Keratinocyte (primary cell): ENCODE measurements at regions not wholly inside any gene's neighbourhood (a gene's known extent, or its start where the extent isn't known, plus 50 kb on each side); places are given as distances from the start of the nearest gene placed in this dataset.
A peak's percentile ranks its signal among the peaks of the same experiment; 100 is the strongest.
"Not testable (repeated sequence)": the region's sequence is repeated elsewhere in the genome, so short reads cannot be mapped to it uniquely, and the experiment has no call there.

Experiments
- DNase-seq: peaks from one replicate; pipeline ENCODE4 v3.0.0-alpha.2; 2011; ENCODE audit warnings: low read depth, missing footprints, low spot score
- FAIRE-seq: peaks from 2 replicates; lab custom pipeline; 2011; peaks lifted over from hg19 to GRCh38; lab: Jason Lieb, UNC
- H2AFZ ChIP-seq: 2 replicates; pipeline ENCODE4 v1.6.0; 2012; ENCODE audit warnings: low read length, control low read depth, inconsistent platforms; ENCODE audit not compliant: control insufficient read depth
- H3K27ac ChIP-seq: 2 replicates; pipeline ENCODE4 v1.5.1; 2011; ENCODE audit warnings: low read length; ENCODE audit not compliant: control insufficient read depth, insufficient read depth
- H3K27me3 ChIP-seq: 3 replicates; pipeline ENCODE4 v1.6.0; 2011; ENCODE audit warnings: low read length; ENCODE audit not compliant: control insufficient read depth, insufficient read depth; ENCODE audit errors: extremely low read depth
- H3K36me3 ChIP-seq, 2 experiments: 2 replicates in 1 of 2; 3 replicates in 1 of 2; pipeline ENCODE4 v1.5.1; 2011; ENCODE audit warnings: low read length in 2 of 2, mild to moderate bottlenecking in 1 of 2; ENCODE audit not compliant: control insufficient read depth in 2 of 2, insufficient read depth in 2 of 2; ENCODE audit errors: extremely low read depth in 1 of 2
- H3K4me1 ChIP-seq: 3 replicates; pipeline ENCODE4 v1.5.1; 2011; ENCODE audit warnings: low read length; ENCODE audit not compliant: control insufficient read depth, insufficient read depth; ENCODE audit errors: extremely low read depth
- H3K4me2 ChIP-seq: 3 replicates; pipeline ENCODE4 v1.6.0; 2011; ENCODE audit warnings: low read depth, low read length; ENCODE audit not compliant: control insufficient read depth, insufficient read depth; ENCODE audit errors: extremely low read depth
- H3K4me3 ChIP-seq, 3 experiments: fragments of 200-600 bp in 1 of 3; sonication (generic) in 1 of 3; 2 replicates in 2 of 3; 3 replicates in 1 of 3; pipeline ENCODE4 v1.5.1; 2011 to 2016; ENCODE audit warnings: low read length in 3 of 3, mild to moderate bottlenecking in 3 of 3, control low read depth in 2 of 3, inconsistent platforms in 1 of 3, low read depth in 1 of 3, mixed read lengths in 1 of 3, mixed run types in 1 of 3, moderate library complexity in 1 of 3; ENCODE audit not compliant: control insufficient read depth in 2 of 3, insufficient read depth in 2 of 3; ENCODE audit errors: extremely low read depth in 1 of 3
- H3K79me2 ChIP-seq: 2 replicates; pipeline ENCODE4 v1.6.0; 2012; ENCODE audit warnings: low read length; ENCODE audit not compliant: control insufficient read depth, insufficient read depth
- H3K9ac ChIP-seq: 3 replicates; pipeline ENCODE4 v1.6.0; 2011; ENCODE audit warnings: low read length; ENCODE audit not compliant: control insufficient read depth, insufficient read depth; ENCODE audit errors: extremely low read depth
- H3K9me1 ChIP-seq: 3 replicates; pipeline ENCODE4 v1.6.0; 2011; ENCODE audit warnings: low read length; ENCODE audit not compliant: control insufficient read depth, insufficient read depth; ENCODE audit errors: extremely low read depth
- H3K9me3 ChIP-seq: 2 replicates; pipeline ENCODE4 v1.5.1; 2012; ENCODE audit warnings: low read depth, low read length; ENCODE audit not compliant: control insufficient read depth
- H4K20me1 ChIP-seq: 3 replicates; pipeline ENCODE4 v1.6.0; 2011; ENCODE audit warnings: low read length; ENCODE audit not compliant: control insufficient read depth, insufficient read depth; ENCODE audit errors: extremely low read depth
- EZH2 ChIP-seq: IDR thresholded peaks from one replicate; pipeline ENCODE4 v1.6.1; 2012; ENCODE audit warnings: inconsistent platforms, mild to moderate bottlenecking, low read length, moderate library complexity
- dilution Hi-C: fragments of 300-500 bp; cut with MboI; formaldehyde crosslinking; loops from one replicate; pipeline ENCODE4 v1.7.0; 2020; ENCODE audit warnings: low sequenced_read_pairs; ENCODE audit not compliant: extremely low pct_ligation_motif_present
- TF ChIP-seq, protein P1 (sequence below), 3 experiments: IDR thresholded peaks in 1 of 3; conservative IDR thresholded peaks in 1 of 3; optimal IDR thresholded peaks in 1 of 3; 2 replicates in 2 of 3; 3 replicates in 1 of 3; pipeline versions ENCODE3 to v1.5.1; 2011; ENCODE audit warnings: low read length in 3 of 3, mild to moderate bottlenecking in 3 of 3, moderate library complexity in 2 of 3, control low read depth in 1 of 3, inconsistent platforms in 1 of 3; ENCODE audit not compliant: insufficient read depth in 2 of 3; ENCODE audit errors: extremely low read depth in 1 of 3

- no peaks in the 10 kb centered on the region for H4K20me1 ChIP-seq
- H3K4me3 ChIP-seq, result no peak overlapping the region
- H3K79me2 ChIP-seq, result no peaks in the 10 kb centered on the region
- H3K36me3 ChIP-seq, result no peaks in the 10 kb centered on the region
- no peaks in the 10 kb centered on the region for H3K9me1 ChIP-seq
- H2AFZ ChIP-seq, result no peak overlapping the region
- H3K4me1 ChIP-seq, result no peaks in the 10 kb centered on the region
- no peaks in the 10 kb centered on the region for H3K9me3 ChIP-seq
- H3K27ac ChIP-seq, result no peak overlapping the region
- no peak for FAIRE-seq
- no peak for TF ChIP-seq EZH2
- TF ChIP-seq, protein P1, sequence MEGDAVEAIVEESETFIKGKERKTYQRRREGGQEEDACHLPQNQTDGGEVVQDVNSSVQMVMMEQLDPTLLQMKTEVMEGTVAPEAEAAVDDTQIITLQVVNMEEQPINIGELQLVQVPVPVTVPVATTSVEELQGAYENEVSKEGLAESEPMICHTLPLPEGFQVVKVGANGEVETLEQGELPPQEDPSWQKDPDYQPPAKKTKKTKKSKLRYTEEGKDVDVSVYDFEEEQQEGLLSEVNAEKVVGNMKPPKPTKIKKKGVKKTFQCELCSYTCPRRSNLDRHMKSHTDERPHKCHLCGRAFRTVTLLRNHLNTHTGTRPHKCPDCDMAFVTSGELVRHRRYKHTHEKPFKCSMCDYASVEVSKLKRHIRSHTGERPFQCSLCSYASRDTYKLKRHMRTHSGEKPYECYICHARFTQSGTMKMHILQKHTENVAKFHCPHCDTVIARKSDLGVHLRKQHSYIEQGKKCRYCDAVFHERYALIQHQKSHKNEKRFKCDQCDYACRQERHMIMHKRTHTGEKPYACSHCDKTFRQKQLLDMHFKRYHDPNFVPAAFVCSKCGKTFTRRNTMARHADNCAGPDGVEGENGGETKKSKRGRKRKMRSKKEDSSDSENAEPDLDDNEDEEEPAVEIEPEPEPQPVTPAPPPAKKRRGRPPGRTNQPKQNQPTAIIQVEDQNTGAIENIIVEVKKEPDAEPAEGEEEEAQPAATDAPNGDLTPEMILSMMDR (optimal IDR thresholded peaks at IDR 0.05 in 1 of 3, IDR thresholded peaks at IDR 0.05 in 1 of 3, conservative IDR thresholded peaks at IDR 0.05 in 1 of 3; ENCODE audit: extremely low read depth in 1 of 3, insufficient read depth in 2 of 3, low read length in 3 of 3), result no peak
- dilution Hi-C loops, result no loop called here
- no peak overlapping the region for H3K9ac ChIP-seq
- DNase-seq, result no peak
- H3K27me3 ChIP-seq, result no peaks in the 10 kb centered on the region
- no peak overlapping the region for H3K4me2 ChIP-seq
Measured at GRCh38 chr13:81078048-81078447, 737.1 kb upstream of the SPRY2 start.

- H3K9ac ChIP-seq, DNase-seq, H3K36me3 ChIP-seq, H3K27me3 ChIP-seq, H2AFZ ChIP-seq, H4K20me1 ChIP-seq, dilution Hi-C loops, H3K4me2 ChIP-seq, H3K4me3 ChIP-seq, H3K9me1 ChIP-seq, H3K27ac ChIP-seq, H3K79me2 ChIP-seq, FAIRE-seq, H3K4me1 ChIP-seq, H3K9me3 ChIP-seq: not testable (repeated sequence)
Measured at GRCh38 chr13:81069822-81070221, 728.9 kb upstream of the SPRY2 start.

DNA sequence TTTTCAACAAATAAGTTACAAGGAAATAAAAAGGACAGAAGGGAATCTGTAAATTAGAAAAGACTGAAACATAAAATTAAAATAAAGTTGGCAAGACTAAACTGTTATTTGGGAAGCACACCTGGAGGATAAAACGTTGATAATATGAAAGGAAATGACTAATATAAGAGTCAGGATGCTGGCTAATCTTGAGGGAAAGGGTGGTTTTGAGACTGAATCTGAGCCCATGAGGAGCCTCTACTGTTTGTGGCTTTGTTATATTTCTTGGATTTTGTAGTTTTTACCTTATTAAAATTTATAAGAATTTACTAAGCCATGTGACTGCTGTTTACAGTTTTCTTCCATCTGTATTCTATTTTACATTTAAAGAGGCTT, 718.0 kb upstream of the SPRY2 start:
- Histone ChIP-seq H3K79me2 (no peaks in the 10 kb centered on the region), H3K4me2 (peak overlapping the region; percentile 67)

More for the DNA sequence above, 718.0 kb upstream of the SPRY2 start:
- peaks cover 22% of the 10 kb centered on the region for H3K4me1 ChIP-seq
- TF ChIP-seq EZH2, result no peak
- TF ChIP-seq, protein P1 (optimal IDR thresholded peaks at IDR 0.05 in 1 of 3, IDR thresholded peaks at IDR 0.05 in 1 of 3, conservative IDR thresholded peaks at IDR 0.05 in 1 of 3; ENCODE audit: extremely low read depth in 1 of 3, insufficient read depth in 2 of 3, low read length in 3 of 3), result no peak
- no peaks in the 10 kb centered on the region for H3K9me3 ChIP-seq
- FAIRE-seq (no peak), DNase-seq (no peak)
- no peaks in the 10 kb centered on the region for H3K9me1 ChIP-seq
- no peak overlapping the region for H3K9ac ChIP-seq
- no peaks in the 10 kb centered on the region for H4K20me1 ChIP-seq
- H3K4me3 ChIP-seq, result peak overlapping the region in 2 of 3 experiments; percentile 19 to 39
- dilution Hi-C loops, result no loop called here
- H3K27ac ChIP-seq, result peak overlapping the region; percentile 42
- no peaks in the 10 kb centered on the region for H3K36me3 ChIP-seq
- peak overlapping the region; percentile 52 for H2AFZ ChIP-seq
- H3K27me3 ChIP-seq, result no peaks in the 10 kb centered on the region
